ENCODE measurements at regions not wholly inside any gene's neighbourhood (a gene's known extent, or its start where the extent isn't known, plus 50 kb on each side); places are given as distances from the start of the nearest gene placed in this dataset.
A peak's percentile ranks its signal among the peaks of the same experiment; 100 is the strongest.

DNA sequence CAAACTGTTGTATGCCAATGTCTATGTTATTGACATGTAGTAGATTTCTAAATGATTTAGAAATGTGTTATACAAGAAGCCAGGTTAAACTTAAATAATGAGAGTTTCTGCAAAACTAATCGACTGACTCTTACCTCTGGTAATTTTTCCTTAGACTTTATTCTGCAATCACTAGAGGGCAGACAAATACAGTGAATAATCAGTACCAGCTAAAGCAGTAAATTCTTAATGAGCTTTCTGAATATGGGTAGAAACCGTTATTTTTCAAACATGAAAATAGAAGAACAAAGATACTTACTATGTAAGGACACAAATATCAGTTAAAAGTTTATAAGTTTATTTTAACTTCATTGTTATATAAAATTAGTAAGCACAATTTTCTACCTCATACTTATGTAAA is 97.9 kb upstream of the RGS1 start:
- no peak overlapping the region for H3K27ac ChIP-seq
- TF ChIP-seq, protein P1, sequence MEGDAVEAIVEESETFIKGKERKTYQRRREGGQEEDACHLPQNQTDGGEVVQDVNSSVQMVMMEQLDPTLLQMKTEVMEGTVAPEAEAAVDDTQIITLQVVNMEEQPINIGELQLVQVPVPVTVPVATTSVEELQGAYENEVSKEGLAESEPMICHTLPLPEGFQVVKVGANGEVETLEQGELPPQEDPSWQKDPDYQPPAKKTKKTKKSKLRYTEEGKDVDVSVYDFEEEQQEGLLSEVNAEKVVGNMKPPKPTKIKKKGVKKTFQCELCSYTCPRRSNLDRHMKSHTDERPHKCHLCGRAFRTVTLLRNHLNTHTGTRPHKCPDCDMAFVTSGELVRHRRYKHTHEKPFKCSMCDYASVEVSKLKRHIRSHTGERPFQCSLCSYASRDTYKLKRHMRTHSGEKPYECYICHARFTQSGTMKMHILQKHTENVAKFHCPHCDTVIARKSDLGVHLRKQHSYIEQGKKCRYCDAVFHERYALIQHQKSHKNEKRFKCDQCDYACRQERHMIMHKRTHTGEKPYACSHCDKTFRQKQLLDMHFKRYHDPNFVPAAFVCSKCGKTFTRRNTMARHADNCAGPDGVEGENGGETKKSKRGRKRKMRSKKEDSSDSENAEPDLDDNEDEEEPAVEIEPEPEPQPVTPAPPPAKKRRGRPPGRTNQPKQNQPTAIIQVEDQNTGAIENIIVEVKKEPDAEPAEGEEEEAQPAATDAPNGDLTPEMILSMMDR (conservative IDR thresholded peaks at IDR 0.05): peak; percentile 72

DNA sequence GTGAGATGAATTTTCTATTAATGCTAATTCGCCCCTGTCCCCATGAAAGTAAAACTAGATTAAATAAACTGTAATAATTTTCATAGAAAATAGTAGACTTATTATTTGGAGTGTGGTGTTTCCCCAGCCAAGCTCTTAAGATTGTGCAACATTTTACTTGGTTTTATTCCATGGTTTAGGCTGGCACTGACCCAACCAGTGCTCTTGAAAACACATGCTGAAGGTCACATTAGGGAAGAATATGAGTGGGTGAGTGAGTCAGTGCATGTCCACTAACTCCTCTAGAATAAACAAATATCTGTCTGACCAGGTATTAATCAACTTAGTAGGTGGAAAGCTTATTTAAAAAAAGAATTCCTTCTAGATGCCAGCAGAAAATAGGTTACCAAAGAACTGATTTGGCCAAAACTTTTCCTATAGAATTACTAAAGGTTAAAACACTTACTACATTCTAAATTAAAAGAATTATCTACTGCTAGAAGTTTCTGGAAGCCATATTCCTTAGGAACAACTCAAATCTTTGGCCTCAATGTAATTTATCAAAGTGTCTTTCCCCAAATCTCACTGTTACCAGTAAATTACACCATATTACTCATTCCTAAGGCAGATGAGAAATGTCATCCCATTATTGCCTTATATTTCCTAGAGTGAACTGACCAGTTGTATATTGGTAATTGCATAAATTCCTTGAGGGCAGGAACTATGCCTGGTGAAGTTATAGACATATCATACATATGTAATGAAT is 89.7 kb upstream of the RGS1 start:
- H3K27ac ChIP-seq: no peak overlapping the region
- TF ChIP-seq, protein P1 (conservative IDR thresholded peaks at IDR 0.05): no peak

DNA sequence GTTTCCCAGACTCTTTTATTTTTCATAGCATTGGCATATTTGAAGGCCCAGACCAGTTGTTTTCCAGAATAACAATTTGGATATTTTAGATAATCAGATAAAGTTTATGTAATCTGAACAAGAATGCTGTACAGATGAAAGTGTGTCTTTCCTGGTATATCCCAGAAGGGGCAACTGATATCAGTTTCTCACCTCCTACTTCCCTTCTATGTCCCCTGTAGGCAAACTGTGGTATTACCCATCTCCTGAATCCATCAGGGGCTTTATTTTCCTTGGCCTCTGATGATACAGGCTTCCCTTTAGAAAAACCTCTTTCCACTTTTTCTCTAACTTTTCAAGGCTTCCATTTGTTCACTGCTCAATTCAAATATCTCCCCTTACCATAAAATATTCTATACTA is 87.5 kb upstream of the RGS1 start:
- H3K27ac ChIP-seq: no peak overlapping the region
- TF ChIP-seq, protein P1 (conservative IDR thresholded peaks at IDR 0.05): no peak

DNA sequence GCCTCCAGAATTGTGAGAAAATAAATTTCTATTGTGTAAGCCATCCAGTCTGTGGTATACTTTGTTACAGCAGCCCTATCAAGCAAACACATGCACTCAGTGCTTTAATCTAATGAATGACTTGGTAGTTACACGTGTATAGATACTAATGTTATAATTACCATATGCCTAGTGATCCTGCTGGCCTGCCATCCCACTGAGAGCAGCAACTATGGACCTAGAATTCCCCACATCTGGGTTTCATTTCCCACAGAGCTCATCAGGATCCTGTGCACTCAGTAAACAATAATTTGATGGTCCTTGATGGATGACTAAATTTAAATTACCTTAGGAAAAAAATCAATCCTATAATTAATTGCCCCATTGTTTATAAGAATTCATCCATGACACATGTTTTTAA is 86.5 kb upstream of the RGS1 start:
- TF ChIP-seq, protein P1 (conservative IDR thresholded peaks at IDR 0.05): no peak
- H3K27ac ChIP-seq: peak overlapping the region; percentile 33; the same call in 1 of the 2 replicates

DNA sequence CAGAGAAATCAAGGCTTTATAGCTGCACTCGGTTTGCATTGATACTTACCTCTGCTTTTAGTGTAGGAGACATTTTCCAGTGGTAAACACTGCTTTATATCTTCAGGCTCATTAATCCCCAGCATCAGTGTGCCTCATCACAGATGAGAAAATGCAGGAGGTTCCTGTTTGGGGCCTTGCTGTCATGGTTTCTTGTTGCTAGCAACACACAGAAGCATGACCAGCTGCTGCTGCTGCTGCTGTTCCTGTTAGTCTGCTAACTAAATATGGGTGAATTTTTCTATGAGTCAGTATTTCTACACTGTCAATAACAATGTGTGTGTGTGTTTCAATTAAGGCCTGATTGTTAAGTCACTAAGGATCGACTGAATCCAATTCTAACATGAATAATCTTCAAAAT is 85.8 kb upstream of the RGS1 start:
- TF ChIP-seq, protein P1 (conservative IDR thresholded peaks at IDR 0.05): no peak
- H3K27ac ChIP-seq: peak overlapping the region; percentile 33

DNA sequence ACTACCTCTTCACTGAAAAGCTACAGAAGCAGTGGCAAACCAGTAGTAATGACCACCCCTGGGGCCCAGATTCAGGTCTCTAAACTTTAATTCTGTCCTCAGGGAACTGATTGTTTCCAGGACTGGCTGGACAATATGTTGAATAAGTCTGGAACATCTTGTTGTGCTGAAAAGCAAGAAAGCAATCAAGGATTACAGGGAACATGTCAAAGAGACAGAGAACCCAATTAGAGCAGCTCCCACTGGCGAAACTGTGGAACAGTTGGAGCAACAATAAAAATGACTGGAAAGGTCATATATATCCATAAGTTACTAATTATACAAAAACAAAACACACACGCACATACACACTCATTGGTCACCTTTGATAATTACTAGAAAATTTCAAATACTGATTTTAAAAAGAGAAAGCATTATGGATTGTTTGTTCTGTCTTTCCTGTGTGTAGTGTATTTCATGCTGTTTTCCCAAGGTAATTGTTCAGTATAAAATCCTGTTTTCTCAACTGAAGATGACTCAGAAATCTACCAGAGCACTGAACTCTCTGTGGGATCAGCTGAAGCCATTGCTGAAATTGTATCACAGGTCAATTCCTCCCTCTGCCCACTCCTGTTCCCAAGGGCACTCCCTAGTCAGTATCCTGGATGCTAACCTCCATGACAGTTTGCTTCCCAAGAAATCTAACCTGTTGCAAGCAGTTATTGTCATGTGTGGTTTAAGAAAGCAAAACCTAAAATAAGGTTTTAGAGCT is 83.6 kb upstream of the RGS1 start:
- TF ChIP-seq, protein P1 (conservative IDR thresholded peaks at IDR 0.05): no peak; the same call in 1 of the 2 replicates
- no peak overlapping the region for H3K27ac ChIP-seq

DNA sequence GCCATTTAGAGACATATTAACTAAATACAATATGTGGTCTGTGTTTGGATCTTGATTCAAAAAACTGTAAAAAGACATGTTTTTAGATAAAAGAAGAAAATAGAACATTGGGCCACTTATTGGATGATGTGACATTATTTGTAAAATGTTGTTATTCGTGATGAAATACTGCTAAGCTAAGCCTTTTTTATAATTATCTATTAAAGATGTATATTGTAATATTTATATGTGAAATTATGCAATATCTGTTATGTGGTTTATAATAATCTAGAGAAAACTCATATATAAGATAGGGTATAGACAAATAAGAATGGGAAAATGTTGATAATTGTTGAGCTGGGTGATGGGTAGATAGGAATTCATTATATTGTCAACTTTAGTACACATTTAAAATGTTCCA is 82.0 kb upstream of the RGS1 start:
- H3K27ac ChIP-seq: no peak overlapping the region
- TF ChIP-seq, protein P1 (conservative IDR thresholded peaks at IDR 0.05): no peak
